ENCODE measurements at regions not wholly inside any gene's neighbourhood (a gene's known extent, or its start where the extent isn't known, plus 50 kb on each side); places are given as distances from the start of the nearest gene placed in this dataset.
"Not testable (repeated sequence)": the region's sequence is repeated elsewhere in the genome, so short reads cannot be mapped to it uniquely, and the experiment has no call there.

GRCh38 chr3:13995216-13995615, 115.3 kb upstream of the WNT7A start:
- not testable (repeated sequence) for TF ChIP-seq CTCF (IDR thresholded peaks at IDR 0.05; ENCODE audit: poor library complexity); EZH2phosphoT487 (IDR thresholded peaks at IDR 0.05; ENCODE audit: low read depth, severe bottlenecking, unreplicated experiment)

Data from hepatocyte (in vitro differentiated cells).